HepG2 (cell line): ENCODE measurements at regions not wholly inside any gene's neighbourhood (a gene's known extent, or its start where the extent isn't known, plus 50 kb on each side); places are given as distances from the start of the nearest gene placed in this dataset.

Experiments
- ATAC-seq: fragments of 200-7000 bp; cut with Tn5 transposase; 3 replicates; pipeline ENCODE4 v1.9.1; 2020; ENCODE audit warnings: mild to moderate bottlenecking, moderate library complexity
- BruUV-seq: library from RNA; stranded (reverse); fragments of 400-500 nt; replicated peaks from 2 replicates; lab custom pipeline; 2021; lab: Mats Ljungman, UMichigan
- CTCF ChIA-PET: fragments of 300-600 bp; formaldehyde crosslinking; extraction: SDS; loops from one replicate; lab custom pipeline; 2021; ENCODE audit warnings: low total read pairs, inconsistent platforms, low intra/inter-chr PET ratio; lab: Yijun Ruan, JAX
- POLR2A ChIA-PET: fragments of 350-600 bp; sonication (Branson Sonifier 250); formaldehyde crosslinking; loops from one replicate; lab custom pipeline; 2020; ENCODE audit warnings: antibody characterized with exemption, inconsistent platforms; lab: Yijun Ruan, JAX
- DNase-seq: peaks from one replicate; pipeline ENCODE4 v3.0.0-alpha.2; 2015; ENCODE audit warnings: low spot score
- FAIRE-seq: peaks from 3 replicates; lab custom pipeline; 2011; peaks lifted over from hg19 to GRCh38; lab: Jason Lieb, UNC
- H2AFZ ChIP-seq: one replicate; pipeline ENCODE4 v1.6.1; 2011; ENCODE audit warnings: low read length, inconsistent platforms
- H3K27ac ChIP-seq: fragments of 300-600 bp; 3 replicates; pipeline ENCODE4 v1.8.0; 2011; ENCODE audit warnings: mixed run types, mild to moderate bottlenecking, mixed read lengths, low read length, inconsistent platforms; ENCODE audit not compliant: insufficient read depth; ENCODE audit errors: extremely low read length
- H3K27me3 ChIP-seq, 2 experiments: fragments of 200-600 bp in 1 of 2; 2 replicates in 1 of 2; 3 replicates in 1 of 2; pipeline versions ENCODE4 v1.6.0 to v1.8.0; 2011; ENCODE audit warnings: low read length in 2 of 2, mild to moderate bottlenecking in 2 of 2, moderate library complexity in 2 of 2, inconsistent platforms in 1 of 2; ENCODE audit not compliant: insufficient read depth in 2 of 2, control insufficient read depth in 1 of 2
- H3K36me3 ChIP-seq, 2 experiments: fragments of 200-600 bp in 1 of 2; replicated peaks in 1 of 2; 2 replicates in 1 of 2; 3 replicates in 1 of 2; pipeline versions ENCODE4 v1.5.1 to v1.8.0; 2011; ENCODE audit warnings: low read length in 2 of 2, inconsistent platforms in 1 of 2; ENCODE audit not compliant: insufficient read depth in 2 of 2, control insufficient read depth in 1 of 2
- H3K4me1 ChIP-seq: 2 replicates; pipeline ENCODE4 v1.5.1; 2012; ENCODE audit warnings: low read length, inconsistent platforms; ENCODE audit not compliant: insufficient read depth
- H3K4me2 ChIP-seq: 2 replicates; pipeline ENCODE4 v1.6.0; 2011; ENCODE audit warnings: low read depth, low read length, inconsistent platforms
- H3K4me3 ChIP-seq, 3 experiments: fragments of 200-600 bp in 1 of 3; sonication (generic), shearing (Covaris generic) in 1 of 3; replicated peaks in 1 of 3; 2 replicates each; pipeline ENCODE4 v1.5.1; 2011 to 2016; ENCODE audit warnings: low read length in 3 of 3, inconsistent platforms in 2 of 3, low read depth in 2 of 3, mild to moderate bottlenecking in 2 of 3, control low read depth in 1 of 3, mixed read lengths in 1 of 3; ENCODE audit not compliant: insufficient read depth in 1 of 3
- H3K79me2 ChIP-seq: one replicate; pipeline ENCODE4 v1.6.1; 2011; ENCODE audit warnings: low read length, inconsistent platforms; ENCODE audit not compliant: insufficient read depth
- H3K9ac ChIP-seq: 2 replicates; pipeline ENCODE4 v1.6.0; 2011; ENCODE audit warnings: mild to moderate bottlenecking, low read depth, low read length, inconsistent platforms; ENCODE audit not compliant: insufficient read depth
- H3K9me3 ChIP-seq: 2 replicates; pipeline ENCODE4 v1.5.1; 2012; ENCODE audit warnings: mild to moderate bottlenecking, low read length
- H4K20me1 ChIP-seq: 2 replicates; pipeline ENCODE4 v1.6.0; 2011; ENCODE audit warnings: inconsistent platforms, mild to moderate bottlenecking, low read length, moderate library complexity; ENCODE audit not compliant: insufficient read depth
- ELK4 ChIP-seq: sonication (generic); formaldehyde crosslinking; IDR thresholded peaks from 2 replicates; pipeline ENCODE4 v1.9.0; 2021; ENCODE audit warnings: missing genetic modification reagents, borderline replicate concordance
- FOXP4 ChIP-seq: sonication (generic); formaldehyde crosslinking; IDR thresholded peaks from 2 replicates; pipeline ENCODE4 v1.4.0; 2020; ENCODE audit warnings: missing genetic modification reagents
- MIER2 ChIP-seq: IDR thresholded peaks from 2 replicates; pipeline ENCODE4 v1.6.1; 2016; ENCODE audit warnings: missing biosample characterization, missing genetic modification reagents
- PCBP1 ChIP-seq: fragments of 200-400 bp; formaldehyde crosslinking; IDR thresholded peaks from 2 replicates; pipeline ENCODE4 v1.6.1; 2017; ENCODE audit warnings: mild to moderate bottlenecking, low read depth, low read length, borderline replicate concordance
- PREB ChIP-seq: sonication (generic); formaldehyde crosslinking; IDR thresholded peaks from 2 replicates; pipeline ENCODE4 v1.4.0; 2020; ENCODE audit warnings: missing genetic modification reagents
- SAFB2 ChIP-seq: sonication (generic); formaldehyde crosslinking; IDR thresholded peaks from 2 replicates; pipeline ENCODE4 v1.5.1; 2020; ENCODE audit warnings: missing genetic modification reagents, low read depth, mild to moderate bottlenecking, borderline replicate concordance
- TFDP2 ChIP-seq: sonication (generic); formaldehyde crosslinking; IDR thresholded peaks from 2 replicates; pipeline ENCODE4 v1.4.0; 2020; ENCODE audit warnings: missing genetic modification reagents
- ZBTB7A ChIP-seq: sonication (generic); formaldehyde crosslinking; IDR thresholded peaks from 2 replicates; pipeline ENCODE4 v1.8.0; 2022; ENCODE audit warnings: mild to moderate bottlenecking, missing genetic modification reagents
- ZHX1 ChIP-seq: sonication (generic); formaldehyde crosslinking; IDR thresholded peaks from 2 replicates; pipeline ENCODE4 v1.8.1; 2022; ENCODE audit warnings: low read depth, mild to moderate bottlenecking, missing genetic modification reagents
- ZNF460 ChIP-seq: sonication (generic); formaldehyde crosslinking; IDR thresholded peaks from 2 replicates; pipeline ENCODE4 v1.5.1; 2020; ENCODE audit warnings: missing genetic modification reagents, mild to moderate bottlenecking, borderline replicate concordance
- ZNF563 ChIP-seq: sonication (generic); formaldehyde crosslinking; IDR thresholded peaks from 2 replicates; pipeline ENCODE4 v1.8.0; 2022; ENCODE audit warnings: mild to moderate bottlenecking, moderate library complexity, missing genetic modification reagents
- ZNF574 ChIP-seq: sonication (generic); formaldehyde crosslinking; IDR thresholded peaks from 2 replicates; pipeline ENCODE4 v1.4.0; 2020; ENCODE audit warnings: missing genetic modification reagents
- ZNF790 ChIP-seq: sonication (generic); formaldehyde crosslinking; IDR thresholded peaks from 2 replicates; pipeline ENCODE4 v1.8.0; 2022; ENCODE audit warnings: missing genetic modification reagents, mild to moderate bottlenecking, borderline replicate concordance
- WGBS: methylation state at CpG from one replicate; pipeline ENCODE4 v1.1.6; 2017; ENCODE audit warnings: low lambda C conversion rate; 5-methylcytosine and 5-hydroxymethylcytosine counted together
- in situ Hi-C: cut with HindIII; loops from 2 replicates; pipeline ENCODE4 v1.10.0; 2017; ENCODE audit warnings: low pct_unique_long_range_greater_than_20kb; ENCODE audit not compliant: extremely low pct_ligation_motif_present
- intact Hi-C: fragments of 100-400 bp; cut with micrococcal nuclease; formaldehyde crosslinking; loops from one replicate; pipeline ENCODE4 v1.10.0; 2022; ENCODE audit not compliant: unreplicated experiment

GRCh38 chr6:65989676-65990075 is 282.6 kb upstream of the EYS start:
- no peak overlapping the region for H3K9ac ChIP-seq
- intact Hi-C loops (no loop called here), in situ Hi-C loops (no loop called here)
- H3K4me1 ChIP-seq: no peaks in the 10 kb centered on the region
- ATAC-seq: no peak
- ChIA-PET POLR2A (no interaction called here), CTCF (no interaction called here)
- no peaks in the 10 kb centered on the region for H3K36me3 ChIP-seq
- no peak overlapping the region for H3K4me2 ChIP-seq
- no peak overlapping the region for H3K27ac ChIP-seq
- no peaks in the 10 kb centered on the region for H3K79me2 ChIP-seq
- no peak for FAIRE-seq
- H2AFZ ChIP-seq: no peak overlapping the region
- WGBS: 20% methylated on average over 5 of the region's 5 CpGs
- BruUV-seq: no TSS peak
- DNase-seq: no peak
- H3K9me3 ChIP-seq: no peaks in the 10 kb centered on the region
- H3K27me3 ChIP-seq: no peaks in the 10 kb centered on the region
- H4K20me1 ChIP-seq: no peaks in the 10 kb centered on the region
- H3K4me3 ChIP-seq: no peak overlapping the region
- TF ChIP-seq ZBTB7A (CRISPR knock-in tag) (no peak), TFDP2 (CRISPR knock-in tag) (no peak), ZNF563 (no peak), SAFB2 (CRISPR knock-in tag) (no peak), ZHX1 (CRISPR knock-in tag) (no peak), PCBP1 (no peak), MIER2 (no peak), ZNF460 (CRISPR knock-in tag) (no peak), ZNF574 (CRISPR knock-in tag) (no peak), FOXP4 (CRISPR knock-in tag) (no peak), ZNF790 (CRISPR knock-in tag) (no peak), PREB (no peak), ELK4 (CRISPR knock-in tag) (no peak)
